GM19468 (cell line): ENCODE measurements at regions not wholly inside any gene's neighbourhood (a gene's known extent, or its start where the extent isn't known, plus 50 kb on each side); places are given as distances from the start of the nearest gene placed in this dataset.

ENCODE experiments used
- ATAC-seq: cut with Tn5 transposase; IDR thresholded peaks from one replicate; pipeline ENCODE4 v1.9.1; 2021; ENCODE audit warnings: mild to moderate bottlenecking, moderate library complexity, moderate number of reproducible peaks; ENCODE audit not compliant: unreplicated experiment; ENCODE audit errors: extremely low read depth

- no peak for ATAC-seq
Observed at GRCh38 chr3:59654123-59654479, 604.3 kb upstream of the CFAP20DC start.

GRCh38 chr3:59653405-59654122 lies 603.7 kb upstream of the CFAP20DC start:
- no peak for ATAC-seq

GRCh38 chr3:59644479-59645402 lies 594.9 kb upstream of the CFAP20DC start:
- no peak for ATAC-seq

GRCh38 chr3:59641169-59641899 lies 591.5 kb upstream of the CFAP20DC start:
- no peak for ATAC-seq

GRCh38 chr3:59632760-59633573 lies 583.1 kb upstream of the CFAP20DC start:
- no peak for ATAC-seq

GRCh38 chr3:59631482-59631881 lies 581.7 kb upstream of the CFAP20DC start:
- no peak for ATAC-seq

GRCh38 chr3:59621037-59621436 lies 571.2 kb upstream of the CFAP20DC start:
- no peak for ATAC-seq

- ATAC-seq: no peak
Observed at GRCh38 chr3:59620325-59620724, 570.5 kb upstream of the CFAP20DC start.

GRCh38 chr3:59612444-59612715 lies 562.6 kb upstream of the CFAP20DC start:
- ATAC-seq: no peak

GRCh38 chr3:59611649-59612443 lies 562.0 kb upstream of the CFAP20DC start:
- no peak for ATAC-seq

GRCh38 chr3:59609657-59610348 lies 560.0 kb upstream of the CFAP20DC start:
- no peak for ATAC-seq

- no peak for ATAC-seq
Observed at GRCh38 chr3:59608356-59608755, 558.5 kb upstream of the CFAP20DC start.

GRCh38 chr3:59607656-59608055 lies 557.8 kb upstream of the CFAP20DC start:
- no peak for ATAC-seq

- ATAC-seq: no peak
Observed at GRCh38 chr3:59606638-59607266, 556.9 kb upstream of the CFAP20DC start.

- no peak for ATAC-seq
Observed at GRCh38 chr3:59605944-59606534, 556.2 kb upstream of the CFAP20DC start.

- no peak for ATAC-seq
Observed at GRCh38 chr3:59605318-59605717, 555.5 kb upstream of the CFAP20DC start.

GRCh38 chr3:59601486-59601885 lies 551.7 kb upstream of the CFAP20DC start:
- no peak for ATAC-seq

- no peak for ATAC-seq
Observed at GRCh38 chr3:59600631-59601030, 550.8 kb upstream of the CFAP20DC start.
